HG03280 (cell line): ENCODE measurements at regions not wholly inside any gene's neighbourhood (a gene's known extent, or its start where the extent isn't known, plus 50 kb on each side); places are given as distances from the start of the nearest gene placed in this dataset.

Experiments used
- ATAC-seq: cut with Tn5 transposase; IDR thresholded peaks from one replicate; pipeline ENCODE4 v1.9.1; 2021; ENCODE audit warnings: mild to moderate bottlenecking, moderate library complexity; ENCODE audit not compliant: unreplicated experiment

DNA sequence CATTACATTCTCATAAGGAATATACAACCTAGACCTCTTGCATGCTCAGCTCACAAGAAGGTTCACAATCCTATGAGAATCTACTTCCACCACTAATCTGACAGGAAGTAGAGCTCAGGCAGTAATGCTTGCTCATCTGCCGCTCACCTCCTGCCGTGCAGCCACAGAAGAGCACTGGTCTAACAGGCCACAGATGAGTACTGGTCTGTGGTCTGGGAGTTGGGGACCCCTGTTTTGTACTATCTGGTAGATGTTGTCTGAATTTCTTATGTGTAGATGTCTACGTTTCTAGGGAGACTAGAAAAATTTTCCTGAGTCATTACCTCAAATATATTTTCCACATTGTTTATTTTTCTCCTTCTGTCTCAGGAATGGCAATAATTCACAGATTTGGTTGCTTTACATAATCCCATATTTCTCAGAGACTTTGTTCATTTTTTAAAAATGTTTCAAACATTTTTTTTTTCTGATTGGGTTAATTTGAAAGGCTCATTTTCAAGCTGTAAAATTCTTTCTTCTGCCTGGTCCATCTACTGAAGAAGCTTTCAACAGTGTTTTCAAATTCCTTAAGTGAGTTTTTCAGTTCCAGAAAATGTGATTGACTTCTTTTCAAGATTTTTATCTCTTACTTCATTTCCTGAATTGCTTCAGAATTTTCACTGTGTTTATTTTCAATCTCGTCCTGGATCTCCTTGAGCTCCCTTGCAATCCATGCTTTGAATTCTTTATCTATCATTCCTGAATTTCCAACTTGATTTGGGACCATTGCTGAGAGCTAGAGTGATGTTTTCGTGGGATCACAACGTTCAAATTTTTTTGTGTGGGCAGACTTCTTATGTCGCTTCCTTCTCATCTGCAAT lies 1322.2 kb downstream of the PCDH9 start:
- ATAC-seq, result no peak

DNA sequence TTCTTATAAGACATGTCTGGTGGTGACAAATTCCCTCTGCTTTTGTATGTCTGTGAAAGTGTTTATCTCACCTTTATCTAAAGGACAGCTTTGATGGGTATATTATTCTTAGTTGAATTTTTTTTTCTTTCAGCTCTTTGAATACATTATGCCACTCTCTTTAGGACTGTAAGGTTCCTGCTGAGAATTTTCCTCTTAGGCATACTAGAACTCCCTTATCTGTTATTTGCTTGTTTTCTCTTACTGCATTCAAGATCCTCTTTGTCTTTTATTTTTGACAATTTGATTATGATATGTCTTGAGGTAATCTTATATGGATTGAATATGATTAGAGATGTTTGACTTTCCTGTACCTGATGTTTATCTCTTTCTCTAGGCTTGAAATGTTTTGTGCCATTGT lies 1328.4 kb downstream of the PCDH9 start:
- ATAC-seq, result no peak

DNA sequence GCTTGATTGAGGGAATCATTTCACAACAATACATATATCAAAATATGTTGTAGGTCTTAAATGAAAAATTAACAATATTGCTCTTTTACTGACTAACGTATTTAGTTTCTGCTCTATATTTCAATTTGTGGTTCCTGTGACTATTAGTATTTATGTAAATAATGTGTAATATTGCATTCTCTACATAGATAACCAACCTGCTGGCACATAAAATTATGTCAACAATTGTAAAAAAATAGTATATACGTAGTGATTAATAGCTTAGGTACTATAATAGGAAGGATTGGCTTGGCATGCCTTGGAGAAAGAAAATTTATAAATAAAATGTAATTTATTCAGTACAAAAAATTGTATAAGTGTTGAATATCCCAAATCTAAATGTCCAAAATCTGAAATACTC lies 1336.1 kb downstream of the PCDH9 start:
- ATAC-seq, result no peak

DNA sequence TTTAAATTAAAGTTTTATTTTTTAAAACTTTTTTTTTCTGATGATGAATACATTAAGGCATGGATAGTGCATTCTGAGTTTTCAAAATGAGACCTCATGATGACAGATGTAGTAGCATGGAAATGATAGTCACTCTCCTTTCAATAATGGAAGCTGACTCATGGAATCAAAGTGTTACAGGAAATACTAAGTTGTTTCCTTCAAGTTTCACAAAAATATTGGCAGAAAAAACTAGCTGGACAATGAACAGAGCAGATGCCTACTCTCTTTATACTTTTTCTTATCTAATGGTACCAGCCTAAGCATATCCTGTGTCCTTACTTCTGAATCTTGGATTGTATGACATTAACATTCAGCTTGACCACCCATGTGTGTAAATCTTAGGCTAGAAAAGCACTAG lies 1337.3 kb downstream of the PCDH9 start:
- ATAC-seq, result no peak

DNA sequence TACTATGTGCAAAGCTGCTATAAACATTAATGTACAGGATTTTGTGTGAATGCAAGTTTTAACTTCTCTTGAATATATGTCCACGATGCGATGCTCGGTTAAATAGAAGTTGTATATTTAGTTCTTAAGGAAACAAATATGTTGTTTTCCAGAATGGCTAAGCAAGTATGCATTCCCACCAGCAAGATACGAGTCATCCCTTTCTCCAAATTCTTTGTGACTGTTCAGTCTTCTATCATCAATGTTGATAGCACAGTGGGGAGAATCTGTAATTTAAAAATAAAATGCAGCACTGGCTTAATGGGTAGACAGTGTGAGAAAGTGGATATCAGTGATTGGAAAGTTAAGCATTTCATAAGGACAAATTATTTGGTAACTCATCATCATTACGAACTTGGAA lies 1340.8 kb downstream of the PCDH9 start:
- ATAC-seq, result no peak

DNA sequence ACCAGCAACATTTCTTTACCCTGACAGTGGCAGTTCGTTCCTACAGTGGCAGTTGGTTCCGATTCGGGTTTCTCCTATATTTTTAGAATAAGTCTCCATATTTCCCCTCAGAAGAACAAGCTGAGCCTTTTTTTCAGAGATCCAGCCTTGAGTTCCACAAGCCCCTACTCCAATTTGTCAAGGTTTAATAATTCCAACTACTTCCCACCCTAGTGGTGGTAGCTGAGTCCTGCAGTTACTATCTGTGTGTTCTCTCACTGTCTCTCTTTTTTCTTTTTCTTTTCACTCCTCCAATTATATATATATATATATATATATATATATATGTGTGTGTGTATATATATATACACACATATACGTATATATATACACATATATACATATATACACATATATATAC lies 1347.3 kb downstream of the PCDH9 start:
- ATAC-seq, result no peak

DNA sequence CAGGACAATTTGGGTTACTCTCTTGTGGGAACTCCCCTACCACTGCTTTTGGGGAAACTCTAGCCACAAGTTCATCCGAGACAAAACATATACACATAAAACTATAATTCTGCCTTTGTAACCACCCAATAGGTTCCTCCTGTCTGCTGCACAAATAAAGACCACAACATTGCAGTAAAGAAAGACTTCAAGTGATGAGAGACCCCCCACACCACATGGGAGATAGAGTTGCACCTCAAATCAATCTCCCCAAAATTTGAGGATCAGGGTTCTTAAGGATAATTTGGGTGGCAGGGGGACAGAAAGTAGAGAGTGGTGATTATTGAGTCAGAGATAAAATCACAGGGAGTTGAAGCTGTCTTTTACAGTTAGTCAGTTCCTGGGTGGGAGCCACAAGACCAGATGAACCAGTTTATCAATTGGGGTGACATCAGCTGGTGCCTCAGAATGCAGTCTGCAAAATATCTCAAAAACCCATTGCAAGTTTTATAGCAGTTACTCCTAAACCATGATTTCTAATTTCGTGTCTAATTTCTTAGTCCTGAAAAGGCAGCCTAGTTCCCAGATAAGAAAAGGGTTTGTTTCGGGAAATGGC lies 1348.5 kb downstream of the PCDH9 start:
- ATAC-seq, result no peak

DNA sequence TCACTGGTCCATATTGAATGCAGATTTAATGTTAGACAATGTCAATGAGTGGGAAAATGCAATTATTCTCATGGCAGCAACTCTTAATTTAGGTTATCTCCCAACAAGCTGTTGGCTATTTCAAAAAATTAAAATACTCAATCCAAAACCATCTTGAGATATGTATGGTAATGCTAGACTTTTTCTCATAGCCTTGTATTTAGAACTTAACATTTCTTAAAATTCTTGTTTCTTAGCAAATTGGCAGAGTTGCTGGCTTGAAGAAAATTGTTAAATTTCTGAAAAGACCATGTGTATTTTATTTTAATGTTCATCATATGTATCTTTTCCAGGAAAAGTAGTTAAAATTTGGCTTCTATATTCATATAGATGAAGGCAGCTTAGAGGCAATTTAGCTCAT lies 1355.1 kb downstream of the PCDH9 start:
- no peak for ATAC-seq

DNA sequence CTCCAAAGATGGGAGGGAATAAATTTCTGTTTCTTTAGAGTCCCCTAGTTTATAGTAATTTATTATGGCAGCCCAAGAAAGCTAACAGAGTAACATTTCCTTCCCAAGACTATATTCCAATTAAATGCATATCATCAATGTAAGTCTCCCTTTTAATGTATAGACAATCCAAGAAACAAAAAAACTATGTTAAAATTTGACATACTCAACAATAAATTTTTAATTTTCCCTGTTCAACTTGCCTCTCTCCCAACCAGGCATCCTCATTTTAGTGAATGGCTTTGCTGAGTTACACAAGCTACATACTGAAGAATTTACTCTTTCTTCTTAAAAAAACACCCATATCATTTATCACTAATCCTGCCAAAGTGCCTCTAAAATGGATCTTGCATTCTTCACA lies 1357.7 kb downstream of the PCDH9 start:
- ATAC-seq, result no peak

DNA sequence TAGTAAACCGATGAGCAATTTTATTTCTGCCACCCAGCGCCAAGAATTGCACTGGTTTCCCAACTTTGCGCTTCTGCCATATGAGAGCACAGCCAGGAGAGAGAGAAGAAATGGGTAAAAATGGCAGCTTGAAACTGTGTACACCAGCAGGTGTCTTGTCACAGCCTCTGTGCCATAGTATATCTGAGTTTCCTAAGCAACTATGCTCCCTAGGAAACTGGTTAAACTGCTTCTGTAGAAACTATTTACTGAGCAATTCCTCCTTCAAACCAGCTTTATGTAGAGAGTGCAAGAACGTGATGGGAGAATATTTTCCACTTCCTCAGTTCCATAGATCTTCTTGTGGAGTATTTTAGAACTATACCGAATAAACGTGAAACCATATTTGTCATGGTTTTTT lies 1361.3 kb downstream of the PCDH9 start:
- no peak for ATAC-seq

DNA sequence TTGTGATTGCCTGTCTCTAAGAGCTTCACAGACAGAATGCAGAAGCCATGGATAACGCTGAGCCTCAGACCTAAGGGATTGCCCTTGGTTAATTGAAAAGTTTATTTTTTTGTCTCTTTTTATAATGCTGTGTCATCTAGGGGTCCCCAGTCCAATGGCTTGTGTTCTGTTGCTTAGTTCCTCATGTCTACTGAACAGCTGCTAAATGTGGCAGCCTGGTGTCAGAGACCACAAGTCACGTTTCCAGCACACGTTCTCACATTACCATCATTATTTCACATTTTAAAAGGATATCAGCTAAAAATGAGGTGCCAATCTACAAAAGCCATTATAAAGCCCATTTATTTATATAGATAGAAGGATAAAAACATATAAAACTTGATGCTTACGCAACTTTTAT lies 1362.0 kb downstream of the PCDH9 start:
- no peak for ATAC-seq

DNA sequence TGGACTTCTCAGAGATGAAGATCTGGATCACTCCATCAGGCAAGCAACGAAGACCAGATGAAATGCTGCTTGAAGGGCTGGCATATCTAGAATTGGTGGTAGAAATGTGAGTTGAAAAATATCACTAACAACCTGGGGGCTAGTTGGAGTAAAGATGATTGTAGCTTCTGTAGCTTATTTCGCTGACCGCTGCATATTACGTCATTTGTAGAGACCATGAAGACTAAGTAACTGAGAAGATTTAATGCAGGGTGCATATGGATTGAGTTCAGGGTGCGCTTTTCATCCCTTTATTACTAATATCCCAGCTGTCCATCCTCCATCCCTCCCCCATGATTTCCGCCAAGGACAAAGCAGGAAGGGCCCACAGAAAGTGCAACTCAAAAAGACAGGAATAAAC lies 1364.0 kb downstream of the PCDH9 start:
- ATAC-seq, result no peak

DNA sequence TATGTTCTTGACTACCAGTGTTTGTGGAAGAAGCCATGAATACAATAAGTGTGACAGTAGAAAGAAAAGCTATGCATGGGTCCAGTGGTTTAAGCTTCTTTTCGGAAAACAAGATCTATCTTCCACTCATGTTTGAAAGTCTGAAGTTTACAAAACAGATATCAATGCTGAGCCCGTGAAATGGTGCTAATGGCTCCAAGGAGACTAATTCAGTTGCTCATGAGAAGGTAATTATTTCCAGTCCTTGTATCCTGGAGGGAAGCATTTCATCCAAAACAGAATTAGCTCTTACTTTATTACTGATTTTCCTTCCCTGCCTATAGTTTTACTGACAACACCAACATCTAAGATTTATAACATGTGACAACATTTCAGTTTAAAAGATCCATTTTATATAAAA lies 1364.9 kb downstream of the PCDH9 start:
- no peak for ATAC-seq

DNA sequence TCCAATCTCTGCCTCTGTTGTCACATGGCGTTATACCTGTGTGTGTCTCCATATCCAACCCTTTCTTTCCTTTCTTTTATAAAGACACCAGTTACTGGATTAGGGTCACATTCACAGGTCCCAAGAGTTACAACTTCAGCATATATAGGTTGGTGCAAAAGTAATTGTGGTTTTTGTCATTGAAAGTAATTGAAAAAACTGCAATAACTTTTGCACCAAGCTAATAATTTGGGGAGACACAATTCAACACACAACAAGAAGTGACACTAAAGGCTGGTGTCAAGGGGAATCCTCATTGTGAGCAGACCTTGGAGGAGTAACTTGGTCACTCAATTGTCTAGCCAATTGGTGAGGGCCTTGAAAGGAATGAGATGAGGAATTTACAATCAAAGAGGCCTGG lies 1366.1 kb downstream of the PCDH9 start:
- no peak for ATAC-seq

DNA sequence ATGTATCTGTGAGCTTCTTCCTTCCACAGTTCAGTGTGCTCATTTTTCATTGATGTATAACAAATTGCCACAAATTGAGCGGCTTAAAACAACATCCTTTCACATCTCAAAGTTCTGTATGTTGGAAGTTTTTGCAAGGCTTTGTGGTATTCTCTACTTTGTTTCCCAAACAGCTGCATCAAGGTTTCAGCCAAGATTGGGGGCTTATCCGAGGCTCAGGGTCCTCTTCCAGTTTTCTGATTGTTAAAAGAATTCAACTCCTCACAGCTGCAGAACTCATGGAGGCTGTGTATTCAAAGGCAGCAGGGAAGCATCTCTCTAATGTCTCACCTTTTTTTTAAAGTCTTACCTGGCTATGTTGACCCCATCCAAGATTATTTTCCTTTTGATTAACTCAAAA lies 1369.8 kb downstream of the PCDH9 start:
- ATAC-seq, result no peak

DNA sequence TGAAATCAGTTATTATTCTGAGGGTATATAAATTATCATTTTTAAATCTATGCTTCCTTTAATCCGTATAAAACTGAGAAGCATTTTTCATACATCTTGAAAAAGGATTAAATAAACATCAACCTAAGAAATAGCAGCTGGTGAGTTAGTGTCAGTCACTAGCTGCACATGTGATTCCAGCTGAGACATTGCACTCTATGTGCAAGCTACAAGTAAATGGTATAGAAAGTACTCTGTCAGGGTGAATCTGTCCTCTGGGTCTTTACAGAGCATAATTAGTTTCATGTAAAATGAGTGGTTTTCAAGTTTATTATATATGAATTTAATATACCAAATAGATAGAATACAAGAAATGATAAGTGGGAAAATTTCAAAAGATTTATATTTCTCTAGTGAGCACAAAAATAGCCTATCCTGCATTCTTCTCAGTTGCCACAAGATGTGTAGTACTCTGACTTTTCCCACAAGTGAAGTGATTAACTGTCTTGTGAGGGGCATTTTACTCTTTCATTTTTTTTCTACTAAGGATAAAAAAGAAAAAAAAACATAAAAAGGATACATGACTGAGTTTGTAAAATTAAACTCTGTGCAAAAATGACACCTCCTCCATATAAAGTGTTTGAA lies 1372.1 kb downstream of the PCDH9 start:
- ATAC-seq, result no peak

DNA sequence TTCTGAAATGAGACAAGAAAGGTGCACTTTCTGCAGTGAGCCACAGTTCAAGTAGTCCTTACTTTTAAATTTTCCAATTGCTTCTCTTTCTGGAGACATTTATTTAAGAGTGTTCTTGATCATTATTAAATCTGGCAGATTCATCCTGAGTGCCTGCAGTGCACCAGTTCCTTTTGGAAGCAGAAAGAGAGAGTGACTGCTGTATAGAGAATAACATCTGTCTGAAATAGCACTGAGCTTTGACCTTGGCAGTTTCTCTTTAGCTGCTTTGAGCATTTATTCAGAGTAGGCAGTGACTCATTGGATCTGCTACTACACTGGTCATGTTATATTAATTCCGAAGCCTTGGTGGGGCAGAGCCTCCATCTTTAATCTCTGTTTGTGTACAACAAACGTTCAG lies 1373.7 kb downstream of the PCDH9 start:
- ATAC-seq, result no peak

DNA sequence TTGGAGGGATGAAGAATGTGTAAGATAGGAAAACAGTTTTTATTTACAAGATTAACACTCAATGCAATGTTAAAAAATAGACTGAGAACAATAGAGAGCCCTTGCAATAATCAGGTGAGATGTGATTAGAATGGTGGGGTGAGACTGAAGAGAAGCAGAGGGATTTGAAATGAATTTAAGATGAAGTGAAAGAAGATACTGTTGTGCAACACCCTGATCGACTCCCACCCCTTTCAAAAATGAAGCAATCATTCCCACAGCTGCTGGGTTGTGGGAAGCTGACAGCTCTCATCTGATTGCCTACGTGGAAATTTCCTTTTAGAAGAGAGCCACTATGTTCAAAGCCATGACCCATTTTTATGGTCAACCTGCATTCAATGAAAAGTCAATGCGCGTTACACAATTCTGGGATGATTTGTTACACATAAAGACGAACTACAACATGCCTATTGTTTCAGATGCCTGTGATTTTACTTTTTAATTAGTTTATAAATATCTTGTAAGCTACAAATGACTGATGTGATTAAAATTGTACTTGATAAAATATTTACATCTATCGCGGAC lies 1374.8 kb downstream of the PCDH9 start:
- no peak for ATAC-seq

DNA sequence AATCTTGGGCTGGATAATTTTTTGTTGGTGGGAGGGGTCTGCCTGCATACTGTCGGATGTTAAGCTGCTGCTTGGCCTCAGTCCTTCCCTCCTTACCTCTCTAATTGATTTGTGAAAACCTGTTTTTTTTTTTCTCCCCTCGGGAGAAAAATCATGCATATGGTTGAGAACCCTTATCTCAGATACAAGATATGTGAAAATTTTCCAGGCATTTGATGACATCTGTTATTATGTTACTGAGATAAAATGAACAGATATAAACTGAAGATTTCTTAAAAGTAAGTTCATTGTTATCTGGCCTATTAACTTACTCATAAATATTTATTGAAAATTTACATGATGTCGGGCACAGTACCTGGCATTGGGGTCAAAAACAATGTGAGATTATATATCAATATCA lies 1375.7 kb downstream of the PCDH9 start:
- no peak for ATAC-seq

DNA sequence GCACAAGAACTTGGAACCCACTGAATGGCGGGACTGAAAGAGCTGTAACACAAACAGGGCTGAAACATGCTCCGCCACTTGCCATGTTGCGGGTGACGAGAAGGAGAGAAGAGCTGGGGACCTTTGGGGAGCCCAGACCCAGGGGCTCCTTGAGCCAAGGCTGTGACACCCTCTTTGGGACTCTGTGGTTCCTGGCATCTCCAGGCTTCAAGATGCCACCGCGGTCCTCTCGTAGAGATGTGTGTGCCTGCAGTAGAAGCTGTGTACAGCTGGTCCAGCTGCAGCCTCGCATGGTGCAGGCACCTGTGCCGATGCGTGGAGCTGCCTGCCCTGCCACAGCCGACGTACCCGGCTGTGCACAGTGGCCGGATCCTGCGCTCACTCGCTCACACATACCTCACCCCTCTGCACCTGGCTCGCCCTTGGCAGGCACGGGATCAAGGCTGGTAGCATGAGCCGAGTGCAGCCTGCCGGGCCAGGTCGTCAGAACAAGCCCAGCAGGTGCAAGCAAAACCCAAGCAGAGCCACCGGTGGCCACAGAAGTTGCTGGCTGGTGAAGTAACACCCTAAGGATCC lies 1385.8 kb downstream of the PCDH9 start:
- ATAC-seq, result no peak

DNA sequence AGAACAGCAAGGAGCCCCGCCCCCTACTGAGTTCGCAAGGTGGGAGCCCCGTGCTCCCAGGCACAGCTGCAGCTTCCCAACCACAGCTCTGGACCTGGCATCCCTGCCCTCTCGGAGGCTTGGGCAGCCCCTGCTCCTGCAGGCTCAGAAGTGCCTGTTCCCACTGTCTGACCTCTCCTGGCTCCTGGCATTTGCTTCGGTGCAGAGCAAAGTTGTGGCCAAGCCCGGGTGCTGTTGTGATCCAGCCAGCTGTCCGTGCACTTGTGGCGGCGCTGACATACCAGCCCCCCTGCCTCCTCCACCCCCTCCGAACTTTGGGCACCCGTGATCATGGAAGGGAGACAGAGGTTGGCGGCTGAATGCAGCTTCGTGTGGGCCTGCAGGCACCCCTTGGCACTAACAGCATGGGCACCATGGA lies 1386.8 kb downstream of the PCDH9 start:
- no peak for ATAC-seq

DNA sequence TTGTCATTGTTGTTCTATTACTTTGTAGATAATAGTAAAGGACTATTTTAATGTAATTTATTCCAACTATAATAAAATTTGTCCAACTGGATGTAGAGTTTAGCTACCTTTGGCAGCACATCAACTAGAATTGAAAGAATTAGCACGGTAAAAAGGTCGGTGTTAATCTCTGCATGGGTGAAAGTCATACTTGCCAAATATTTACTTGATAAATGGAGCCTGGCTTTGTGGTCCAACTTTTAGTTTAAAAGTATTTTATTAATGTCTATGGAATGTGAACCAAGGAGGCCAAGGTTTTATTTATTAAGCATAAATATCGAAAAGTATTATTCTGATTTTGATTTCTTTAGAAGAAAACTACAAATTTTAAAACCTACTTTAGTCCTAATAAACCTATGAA lies 1389.0 kb downstream of the PCDH9 start:
- ATAC-seq, result no peak
